ENCODE measurements at regions not wholly inside any gene's neighbourhood (a gene's known extent, or its start where the extent isn't known, plus 50 kb on each side); places are given as distances from the start of the nearest gene placed in this dataset.

GRCh38 chr2:183497861-183498260, 373.6 kb downstream of the NUP35 start:
- no peak overlapping the region for H3K4me3 ChIP-seq (ENCODE audit: low read depth, low read length)
- TF ChIP-seq, protein P1, sequence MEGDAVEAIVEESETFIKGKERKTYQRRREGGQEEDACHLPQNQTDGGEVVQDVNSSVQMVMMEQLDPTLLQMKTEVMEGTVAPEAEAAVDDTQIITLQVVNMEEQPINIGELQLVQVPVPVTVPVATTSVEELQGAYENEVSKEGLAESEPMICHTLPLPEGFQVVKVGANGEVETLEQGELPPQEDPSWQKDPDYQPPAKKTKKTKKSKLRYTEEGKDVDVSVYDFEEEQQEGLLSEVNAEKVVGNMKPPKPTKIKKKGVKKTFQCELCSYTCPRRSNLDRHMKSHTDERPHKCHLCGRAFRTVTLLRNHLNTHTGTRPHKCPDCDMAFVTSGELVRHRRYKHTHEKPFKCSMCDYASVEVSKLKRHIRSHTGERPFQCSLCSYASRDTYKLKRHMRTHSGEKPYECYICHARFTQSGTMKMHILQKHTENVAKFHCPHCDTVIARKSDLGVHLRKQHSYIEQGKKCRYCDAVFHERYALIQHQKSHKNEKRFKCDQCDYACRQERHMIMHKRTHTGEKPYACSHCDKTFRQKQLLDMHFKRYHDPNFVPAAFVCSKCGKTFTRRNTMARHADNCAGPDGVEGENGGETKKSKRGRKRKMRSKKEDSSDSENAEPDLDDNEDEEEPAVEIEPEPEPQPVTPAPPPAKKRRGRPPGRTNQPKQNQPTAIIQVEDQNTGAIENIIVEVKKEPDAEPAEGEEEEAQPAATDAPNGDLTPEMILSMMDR (IDR thresholded peaks at IDR 0.05; ENCODE audit: low read depth, low read length, missing control alignments) = no peak
- DNase-seq (ENCODE audit: low read depth) = no peak

GRCh38 chr2:183505911-183506310, 381.7 kb downstream of the NUP35 start:
- TF ChIP-seq, protein P1 (IDR thresholded peaks at IDR 0.05; ENCODE audit: low read depth, low read length, missing control alignments) = no peak
- H3K4me3 ChIP-seq (ENCODE audit: low read depth, low read length) = no peak overlapping the region
- peak; percentile 7 for DNase-seq (ENCODE audit: low read depth)

DNA sequence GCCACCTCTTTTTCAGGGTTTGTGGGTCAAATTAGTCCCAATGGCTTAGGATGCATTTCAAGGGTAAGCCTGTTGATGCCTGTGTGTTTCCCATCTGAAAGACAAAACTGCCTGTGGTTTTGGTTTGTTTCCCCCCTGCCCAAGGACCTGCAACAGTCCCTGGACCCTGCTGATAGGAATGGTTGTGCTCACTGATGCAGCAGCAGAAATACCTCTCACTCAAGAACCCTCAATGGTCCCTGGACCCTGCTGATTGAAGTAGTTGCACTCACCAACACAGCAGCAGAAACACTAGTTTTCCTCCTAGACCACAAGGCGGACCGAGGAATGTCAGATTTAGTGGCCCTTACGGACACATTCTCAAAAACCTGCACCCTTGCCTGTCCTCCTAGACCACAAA, 386.9 kb downstream of the NUP35 start:
- TF ChIP-seq, protein P1 (IDR thresholded peaks at IDR 0.05; ENCODE audit: low read depth, low read length, missing control alignments) = no peak
- DNase-seq (ENCODE audit: low read depth) = no peak
- no peak overlapping the region for H3K4me3 ChIP-seq (ENCODE audit: low read depth, low read length)

GRCh38 chr2:183519371-183520056, 395.3 kb downstream of the NUP35 start:
- H3K4me3 ChIP-seq (ENCODE audit: low read depth, low read length) = no peak overlapping the region
- TF ChIP-seq, protein P1 (IDR thresholded peaks at IDR 0.05; ENCODE audit: low read depth, low read length, missing control alignments) = no peak
- no peak for DNase-seq (ENCODE audit: low read depth)

GRCh38 chr2:183521911-183522310, 397.7 kb downstream of the NUP35 start:
- TF ChIP-seq, protein P1 (IDR thresholded peaks at IDR 0.05; ENCODE audit: low read depth, low read length, missing control alignments) = no peak
- DNase-seq (ENCODE audit: low read depth) = no peak
- no peak overlapping the region for H3K4me3 ChIP-seq (ENCODE audit: low read depth, low read length)

- no peak for DNase-seq (ENCODE audit: low read depth)
- no peak overlapping the region for H3K4me3 ChIP-seq (ENCODE audit: low read depth, low read length)
- TF ChIP-seq, protein P1 (IDR thresholded peaks at IDR 0.05; ENCODE audit: low read depth, low read length, missing control alignments) = no peak
Observed at GRCh38 chr2:183522489-183523266, 398.4 kb downstream of the NUP35 start.
